PFSK-1 (cell line): ENCODE measurements at regions not wholly inside any gene's neighbourhood (a gene's known extent, or its start where the extent isn't known, plus 50 kb on each side); places are given as distances from the start of the nearest gene placed in this dataset.

Experiments
- FOXP2 ChIP-seq: optimal IDR thresholded peaks from 2 replicates; pipeline ENCODE3; 2011; ENCODE audit warnings: borderline replicate concordance, control low read depth, inconsistent platforms; ENCODE audit not compliant: insufficient read depth; ENCODE audit errors: extremely low read length, extremely low read depth
- POLR2AphosphoS5 ChIP-seq: IDR thresholded peaks from 2 replicates; pipeline ENCODE4 v1.6.1; 2012; ENCODE audit warnings: low read depth, mild to moderate bottlenecking, control low read depth, low read length, moderate library complexity
- REST ChIP-seq, 2 experiments: IDR thresholded peaks; 2 replicates each; pipeline versions ENCODE4 v1.6.1 to v1.8.0; 2011 to 2012; ENCODE audit warnings: low read depth in 2 of 2, low read length in 2 of 2, control low read depth in 1 of 2, inconsistent platforms in 1 of 2, mild to moderate bottlenecking in 1 of 2, moderate library complexity in 1 of 2; ENCODE audit not compliant: insufficient read depth in 1 of 2
- SIN3A ChIP-seq: IDR thresholded peaks from 2 replicates; pipeline ENCODE4 v1.6.1; 2012; ENCODE audit warnings: mild to moderate bottlenecking, low read length, moderate library complexity, borderline replicate concordance; ENCODE audit not compliant: insufficient read depth
- TAF1 ChIP-seq: IDR thresholded peaks from 2 replicates; pipeline ENCODE4 v1.6.1; 2012; ENCODE audit warnings: low read length, control low read depth, borderline replicate concordance; ENCODE audit not compliant: insufficient read depth

- TF ChIP-seq TAF1 (no peak), SIN3A (no peak), POLR2AphosphoS5 (no peak), REST (IDR thresholded peaks at IDR 0.05; ENCODE audit: insufficient read depth in 1 of 2, low read depth in 2 of 2, low read length in 2 of 2) (no peak), FOXP2 (no peak)
Observed at GRCh38 chr2:153228904-153229303, 249.7 kb downstream of the RPRM start.

- TF ChIP-seq FOXP2 (no peak), TAF1 (no peak), REST (IDR thresholded peaks at IDR 0.05; ENCODE audit: insufficient read depth in 1 of 2, low read depth in 2 of 2, low read length in 2 of 2) (no peak), POLR2AphosphoS5 (no peak), SIN3A (no peak)
Observed at GRCh38 chr2:153227981-153228380, 250.6 kb downstream of the RPRM start.

GRCh38 chr2:153222231-153223165 lies 256.1 kb downstream of the RPRM start:
- no peak for TF ChIP-seq TAF1
- TF ChIP-seq REST (IDR thresholded peaks at IDR 0.05; ENCODE audit: insufficient read depth in 1 of 2, low read depth in 2 of 2, low read length in 2 of 2): no peak
- TF ChIP-seq SIN3A: no peak
- TF ChIP-seq FOXP2: no peak
- no peak for TF ChIP-seq POLR2AphosphoS5

- no peak for TF ChIP-seq TAF1
- TF ChIP-seq FOXP2: no peak
- TF ChIP-seq SIN3A: no peak
- TF ChIP-seq POLR2AphosphoS5: no peak
- no peak for TF ChIP-seq REST (IDR thresholded peaks at IDR 0.05; ENCODE audit: insufficient read depth in 1 of 2, low read depth in 2 of 2, low read length in 2 of 2)
Observed at GRCh38 chr2:153221506-153221905, 257.1 kb downstream of the RPRM start.
